ENCODE measurements at regions not wholly inside any gene's neighbourhood (a gene's known extent, or its start where the extent isn't known, plus 50 kb on each side); places are given as distances from the start of the nearest gene placed in this dataset.

GRCh38 chrX:124634363-124634762, 288.0 kb downstream of the SH2D1A start:
- TF ChIP-seq, protein P1, sequence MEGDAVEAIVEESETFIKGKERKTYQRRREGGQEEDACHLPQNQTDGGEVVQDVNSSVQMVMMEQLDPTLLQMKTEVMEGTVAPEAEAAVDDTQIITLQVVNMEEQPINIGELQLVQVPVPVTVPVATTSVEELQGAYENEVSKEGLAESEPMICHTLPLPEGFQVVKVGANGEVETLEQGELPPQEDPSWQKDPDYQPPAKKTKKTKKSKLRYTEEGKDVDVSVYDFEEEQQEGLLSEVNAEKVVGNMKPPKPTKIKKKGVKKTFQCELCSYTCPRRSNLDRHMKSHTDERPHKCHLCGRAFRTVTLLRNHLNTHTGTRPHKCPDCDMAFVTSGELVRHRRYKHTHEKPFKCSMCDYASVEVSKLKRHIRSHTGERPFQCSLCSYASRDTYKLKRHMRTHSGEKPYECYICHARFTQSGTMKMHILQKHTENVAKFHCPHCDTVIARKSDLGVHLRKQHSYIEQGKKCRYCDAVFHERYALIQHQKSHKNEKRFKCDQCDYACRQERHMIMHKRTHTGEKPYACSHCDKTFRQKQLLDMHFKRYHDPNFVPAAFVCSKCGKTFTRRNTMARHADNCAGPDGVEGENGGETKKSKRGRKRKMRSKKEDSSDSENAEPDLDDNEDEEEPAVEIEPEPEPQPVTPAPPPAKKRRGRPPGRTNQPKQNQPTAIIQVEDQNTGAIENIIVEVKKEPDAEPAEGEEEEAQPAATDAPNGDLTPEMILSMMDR (IDR thresholded peaks at IDR 0.05 in 8 of 11, conservative IDR thresholded peaks at IDR 0.05 in 3 of 11) = no peak
- TF ChIP-seq POLR2A (IDR thresholded peaks at IDR 0.05) = no peak
- no peak for TF ChIP-seq POLR2AphosphoS5 (IDR thresholded peaks at IDR 0.05)
